HPDE6-E6E7 (cell line): ENCODE measurements at regions not wholly inside any gene's neighbourhood (a gene's known extent, or its start where the extent isn't known, plus 50 kb on each side); places are given as distances from the start of the nearest gene placed in this dataset.

Experiments used
- DNase-seq: peaks from one replicate; pipeline ENCODE4 v3.0.0; 2011; ENCODE audit warnings: missing footprints; ENCODE audit errors: extremely low spot score

DNA sequence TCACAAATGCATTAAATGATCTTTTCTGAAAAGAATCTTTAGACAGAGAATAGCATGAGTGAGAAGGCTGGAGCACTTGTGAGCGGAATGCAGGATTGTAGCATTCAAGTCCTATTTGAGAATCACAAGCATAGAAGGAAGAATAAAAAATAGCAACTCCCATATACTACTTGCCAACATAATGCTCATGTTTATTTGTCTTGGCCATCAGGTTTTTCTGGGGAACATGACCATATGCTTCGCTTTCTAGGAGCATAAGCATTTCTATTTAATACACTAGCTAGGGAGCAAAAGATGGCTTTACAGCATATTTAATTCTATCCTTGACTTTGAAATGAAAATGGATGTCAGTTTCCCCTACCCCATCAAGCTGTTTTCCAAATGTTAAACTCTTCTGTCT is 170.3 kb upstream of the MITF start:
- DNase-seq = no peak

DNA sequence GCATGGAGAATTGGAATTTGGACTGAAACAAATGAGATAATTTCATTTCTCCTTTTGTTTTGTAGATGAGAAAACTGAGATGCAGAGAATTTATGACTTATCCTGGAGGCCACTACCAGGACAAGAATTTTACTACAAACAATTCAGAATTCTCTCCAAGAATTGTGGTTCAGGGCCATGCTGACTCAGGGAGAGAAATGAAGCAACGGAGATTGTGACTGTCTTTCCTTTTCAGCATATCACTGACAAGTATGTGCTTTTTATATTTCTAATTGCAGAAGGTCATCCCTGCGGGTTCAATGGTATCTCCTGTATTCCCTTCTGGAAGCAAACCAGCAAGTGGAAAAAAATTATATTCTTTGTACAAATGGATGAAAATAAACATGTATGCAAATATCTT is 170.8 kb upstream of the MITF start:
- DNase-seq = no peak

DNA sequence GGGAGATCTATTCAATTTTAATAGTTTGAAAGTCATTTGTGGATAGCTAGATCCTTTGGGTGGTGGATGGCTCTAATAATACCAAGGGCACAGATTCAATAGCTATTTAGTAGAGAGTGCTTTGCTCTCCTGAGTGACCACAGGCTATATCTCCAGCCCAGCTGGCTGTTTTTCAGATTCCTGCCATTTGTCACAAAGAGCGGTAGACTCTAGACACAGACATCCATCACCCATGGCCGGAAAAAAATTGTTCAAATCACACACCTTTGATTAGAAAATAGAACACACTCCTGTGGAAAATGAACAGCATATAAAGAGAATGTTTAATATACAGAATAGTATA is 171.6 kb upstream of the MITF start:
- DNase-seq = no peak

DNA sequence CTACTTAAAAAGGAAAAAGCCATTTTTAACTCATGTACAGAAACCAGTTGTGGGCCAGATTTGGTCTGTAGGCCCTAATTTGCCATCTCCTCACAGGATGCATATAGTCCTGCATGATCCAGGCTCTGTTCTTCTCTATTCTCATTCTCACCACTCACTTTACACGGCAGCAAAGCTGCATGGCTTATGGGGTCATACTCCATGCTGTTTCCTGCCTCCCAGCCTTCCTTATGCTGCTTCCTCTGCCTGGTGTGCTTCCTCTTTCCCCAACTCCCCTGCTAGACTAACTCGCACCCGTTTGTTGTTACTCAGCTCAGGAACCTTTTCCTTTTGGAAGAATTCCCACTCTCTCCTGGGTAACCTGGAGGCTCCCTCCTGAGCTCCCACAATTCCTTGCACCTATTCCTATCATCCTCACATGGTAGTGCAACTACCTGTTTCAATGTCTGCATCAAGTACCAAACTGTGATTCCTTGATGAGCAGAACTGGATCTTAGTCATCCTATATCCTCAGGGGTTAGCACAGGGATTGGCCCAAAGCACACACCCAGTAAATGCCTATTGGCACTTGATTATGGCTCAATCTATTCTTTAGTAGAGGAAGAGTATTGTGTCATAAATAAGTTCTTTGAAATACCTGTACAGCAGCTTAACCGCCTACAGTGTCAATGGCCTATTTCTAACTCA is 172.1 kb upstream of the MITF start:
- no peak for DNase-seq

DNA sequence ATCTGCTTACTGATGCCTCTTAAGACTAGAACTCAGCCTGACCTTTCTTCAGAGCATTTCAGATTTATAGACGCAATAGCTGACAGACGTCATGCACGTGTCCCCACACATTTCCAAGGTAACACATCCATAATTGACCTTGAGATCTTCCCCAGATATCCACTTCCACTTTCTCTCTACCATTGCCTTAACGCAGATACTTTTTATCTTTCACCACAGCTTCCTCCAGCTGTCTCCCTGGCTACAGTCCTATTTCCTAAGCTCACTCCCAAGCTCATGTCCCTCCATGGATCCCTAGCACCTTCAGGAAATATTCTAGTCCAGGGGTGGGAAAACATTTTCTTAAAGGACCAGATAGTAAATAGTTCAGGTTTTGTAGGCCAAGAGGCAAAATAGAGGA is 173.0 kb upstream of the MITF start:
- no peak for DNase-seq

DNA sequence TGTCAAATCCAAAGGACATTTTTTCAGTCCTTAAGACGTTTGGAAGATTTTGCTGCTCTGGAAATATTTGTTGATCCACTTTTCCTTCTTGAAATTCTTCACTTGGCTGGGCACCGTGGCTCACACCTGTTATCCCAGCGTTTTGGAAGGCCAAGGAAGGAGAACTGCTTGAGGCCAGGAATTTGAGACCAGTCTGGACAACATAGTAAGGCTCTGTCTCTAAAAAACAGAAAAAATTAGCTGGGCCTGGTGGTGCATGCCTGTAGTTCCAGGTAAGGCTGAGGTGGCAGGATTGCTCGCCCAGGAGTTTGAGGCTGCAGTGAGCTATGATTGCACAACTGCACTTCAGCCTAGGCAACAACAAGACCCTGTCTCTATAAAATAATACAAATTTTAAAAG is 173.9 kb upstream of the MITF start:
- DNase-seq = no peak

DNA sequence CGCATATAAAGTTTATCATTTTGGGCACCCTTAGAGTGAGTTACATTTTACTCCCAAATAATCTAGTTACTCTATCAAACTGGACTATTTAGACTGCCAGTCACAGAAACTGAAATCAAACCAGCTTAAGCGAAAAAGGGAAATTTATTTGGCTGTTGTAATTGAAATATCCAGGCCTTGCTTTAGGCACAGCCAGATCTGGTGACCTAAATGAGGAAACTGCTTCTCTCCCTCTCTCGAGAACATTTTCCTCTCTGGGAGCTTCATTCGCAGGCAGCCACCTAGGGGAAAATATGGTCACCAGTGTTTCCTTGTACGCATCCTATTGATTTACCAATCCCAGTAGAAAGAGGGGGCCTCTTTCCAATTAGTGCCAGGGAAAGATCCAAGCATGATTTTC is 175.3 kb upstream of the MITF start:
- no peak for DNase-seq

DNA sequence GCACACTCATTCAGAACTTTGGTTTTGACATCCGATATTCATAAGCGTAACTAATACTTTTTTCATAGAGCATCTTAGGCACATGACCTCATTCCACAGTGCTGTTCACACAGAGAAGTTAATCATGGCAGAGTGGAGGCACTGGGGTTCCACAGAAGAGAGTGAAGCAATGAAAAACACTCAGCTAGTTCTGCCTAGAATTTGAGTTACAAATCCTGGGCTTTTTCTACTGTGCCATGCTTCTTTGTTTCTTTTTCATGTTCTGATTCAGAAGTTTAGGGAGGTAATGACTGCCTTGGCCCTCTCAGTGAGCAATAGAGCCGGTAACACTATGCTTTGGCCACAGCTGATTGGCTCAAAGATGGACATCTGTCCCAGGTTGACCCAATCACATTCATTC is 176.1 kb upstream of the MITF start:
- DNase-seq = no peak

DNA sequence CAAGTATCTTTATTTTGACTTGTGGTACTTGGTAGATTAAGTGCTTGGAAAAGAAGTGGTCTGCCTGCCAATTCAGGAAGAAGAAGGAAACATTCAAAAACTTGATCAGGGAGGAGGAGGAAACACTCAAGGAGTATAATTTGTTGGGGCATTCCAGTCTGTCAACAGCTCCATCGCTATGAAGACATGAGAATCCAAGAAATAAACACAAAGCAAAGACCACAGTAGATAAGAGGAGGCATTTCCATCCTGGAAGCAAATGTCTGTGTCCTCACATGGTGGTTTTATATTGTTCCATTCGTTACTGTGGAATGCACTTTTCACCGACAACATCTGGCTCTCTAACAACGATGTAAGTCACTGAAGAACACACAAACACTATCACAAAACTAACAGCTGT is 176.1 kb upstream of the FRMD4B start:
- DNase-seq = no peak

DNA sequence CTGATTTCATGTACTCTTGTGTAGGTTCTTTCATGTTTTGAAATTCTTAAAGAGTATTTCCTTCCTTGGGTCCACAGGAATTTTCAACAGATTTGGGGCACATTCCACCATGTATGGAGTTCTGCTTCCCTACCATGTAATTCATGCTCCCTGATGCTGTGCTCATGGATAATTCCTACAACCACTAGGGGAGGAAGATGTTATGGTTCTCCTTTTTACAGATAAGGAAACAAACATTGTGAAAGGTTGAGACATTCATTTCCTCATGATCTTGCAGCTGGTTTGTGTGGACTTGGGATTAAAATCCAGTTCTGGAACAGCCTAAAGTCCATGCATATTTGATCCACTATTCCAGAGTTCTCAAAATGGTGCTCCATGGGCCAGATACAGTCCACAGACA is 174.9 kb upstream of the FRMD4B start:
- DNase-seq = no peak

DNA sequence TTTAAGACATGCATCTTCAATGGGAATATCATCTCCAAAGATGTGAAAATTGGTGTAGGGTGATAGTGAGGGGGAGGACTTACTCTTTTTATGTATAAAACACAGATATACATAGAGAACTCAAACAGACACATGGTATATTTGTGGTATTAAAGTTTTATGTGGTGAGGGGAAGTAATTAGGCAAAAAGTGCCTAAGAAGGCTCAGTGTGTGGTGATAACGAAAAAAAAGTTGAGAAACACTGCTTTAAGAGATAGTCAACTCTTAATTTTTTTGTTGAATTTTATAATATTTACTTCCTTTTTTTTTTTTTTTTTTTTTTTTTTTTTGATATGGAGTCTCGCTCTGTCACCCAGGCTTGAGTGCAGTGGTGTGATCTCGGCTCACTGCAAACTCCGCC is 174.2 kb upstream of the FRMD4B start:
- no peak for DNase-seq

DNA sequence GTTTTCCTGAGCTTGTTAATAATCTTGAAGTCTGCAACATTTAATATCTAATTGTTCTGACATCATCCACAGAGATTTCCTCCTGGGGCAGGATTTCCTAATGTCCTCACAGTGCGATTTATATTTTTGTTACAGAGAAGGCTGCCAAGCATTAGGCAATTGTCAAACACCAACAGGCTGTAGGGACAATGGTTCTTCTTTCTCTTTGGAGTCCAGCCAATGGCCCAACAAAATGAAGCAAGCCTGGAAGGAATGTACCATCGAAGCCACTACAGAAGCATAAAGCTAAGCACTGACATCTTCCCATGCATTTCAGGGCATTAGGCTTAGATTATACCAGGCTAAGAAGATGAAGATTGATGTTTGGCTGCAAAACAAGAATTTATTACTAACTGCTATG is 173.0 kb upstream of the FRMD4B start:
- DNase-seq = no peak

DNA sequence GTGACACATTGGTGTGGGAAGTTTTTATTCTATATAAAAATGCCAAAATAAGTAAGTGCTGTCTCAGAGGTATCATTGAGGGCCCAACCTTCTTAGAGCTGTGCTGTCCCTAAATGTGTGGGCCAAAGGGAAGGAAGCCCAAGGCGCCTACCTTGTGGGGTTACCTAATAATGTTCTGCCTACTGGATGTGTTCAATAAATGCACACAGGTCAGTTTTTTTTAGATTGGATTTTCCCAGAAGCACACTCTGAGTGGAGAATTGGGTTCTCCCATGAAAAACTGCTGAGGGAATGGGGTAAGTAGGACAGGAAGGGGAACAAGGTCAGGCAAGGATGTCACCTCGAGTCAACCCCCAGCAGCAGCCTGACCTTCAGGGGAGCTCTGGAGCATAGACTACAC is 168.7 kb upstream of the FRMD4B start:
- no peak for DNase-seq

DNA sequence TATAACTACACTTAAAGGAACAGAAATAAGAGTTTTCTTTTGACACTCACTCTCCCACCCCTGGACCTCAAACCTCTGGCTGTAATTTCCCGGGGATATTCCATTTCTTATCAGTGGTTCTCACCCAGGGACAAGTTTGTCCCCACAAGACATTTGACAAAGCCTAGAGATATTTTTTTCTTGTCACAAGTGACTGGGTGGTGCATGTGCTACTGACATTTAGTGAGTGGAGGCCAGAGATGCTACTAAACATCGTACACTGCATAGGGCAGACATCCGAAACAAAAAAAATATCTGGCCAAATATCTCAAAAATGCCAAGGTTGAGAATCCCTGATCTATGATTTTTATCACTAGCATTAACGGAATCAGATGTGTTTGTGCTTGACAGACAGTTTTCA is 168.0 kb upstream of the FRMD4B start:
- DNase-seq = no peak

DNA sequence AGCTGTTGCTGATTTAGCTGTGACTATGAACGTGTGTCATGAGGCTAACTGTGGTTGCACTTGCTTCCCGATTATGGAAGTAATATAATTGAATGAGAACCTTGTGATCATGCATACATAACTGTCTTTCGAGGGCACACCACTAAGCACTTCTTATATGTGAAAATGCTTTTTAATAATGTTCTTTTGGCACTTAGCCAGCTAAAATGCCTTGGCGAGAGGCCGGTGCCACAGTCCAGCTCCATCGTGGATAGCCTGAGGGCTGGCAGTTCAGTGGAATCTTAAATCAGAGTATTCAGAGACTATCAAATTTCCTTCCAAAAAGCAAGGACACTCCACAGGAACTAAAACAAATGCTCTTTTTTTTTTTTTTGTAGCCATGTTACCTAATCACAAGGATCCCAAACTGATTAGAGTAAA is 161.6 kb upstream of the FRMD4B start:
- DNase-seq = no peak

DNA sequence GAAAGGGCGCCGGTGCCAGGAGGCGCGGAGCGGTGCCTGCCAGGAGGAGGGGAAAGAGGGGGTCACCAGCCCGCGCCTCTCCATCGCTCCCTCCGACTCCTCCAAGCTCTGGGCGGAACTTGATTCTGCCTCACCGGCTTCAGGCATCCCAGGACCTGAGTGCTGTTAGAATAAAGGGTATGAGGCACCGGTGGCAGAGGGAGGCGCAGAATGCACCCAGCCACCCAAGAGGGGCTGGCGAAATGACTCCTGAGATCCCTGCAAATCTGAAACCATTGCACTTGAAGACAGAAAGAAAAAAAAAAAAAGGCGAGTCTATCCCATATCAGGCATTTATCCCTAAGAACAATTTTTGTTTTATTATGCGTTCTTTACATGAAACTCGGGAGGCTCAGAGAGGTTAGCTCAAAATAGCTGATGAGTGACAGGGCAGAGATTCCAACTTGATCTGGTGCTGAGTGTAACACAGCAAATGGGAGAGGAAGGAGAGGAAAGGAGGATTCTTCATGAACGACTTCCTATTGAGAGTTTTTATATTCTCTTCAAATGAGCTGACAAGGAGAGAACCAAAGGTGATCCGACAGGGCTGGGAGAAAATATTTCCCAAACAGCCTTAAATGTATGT is 157.0 kb upstream of the FRMD4B start:
- DNase-seq = peak; percentile 1

DNA sequence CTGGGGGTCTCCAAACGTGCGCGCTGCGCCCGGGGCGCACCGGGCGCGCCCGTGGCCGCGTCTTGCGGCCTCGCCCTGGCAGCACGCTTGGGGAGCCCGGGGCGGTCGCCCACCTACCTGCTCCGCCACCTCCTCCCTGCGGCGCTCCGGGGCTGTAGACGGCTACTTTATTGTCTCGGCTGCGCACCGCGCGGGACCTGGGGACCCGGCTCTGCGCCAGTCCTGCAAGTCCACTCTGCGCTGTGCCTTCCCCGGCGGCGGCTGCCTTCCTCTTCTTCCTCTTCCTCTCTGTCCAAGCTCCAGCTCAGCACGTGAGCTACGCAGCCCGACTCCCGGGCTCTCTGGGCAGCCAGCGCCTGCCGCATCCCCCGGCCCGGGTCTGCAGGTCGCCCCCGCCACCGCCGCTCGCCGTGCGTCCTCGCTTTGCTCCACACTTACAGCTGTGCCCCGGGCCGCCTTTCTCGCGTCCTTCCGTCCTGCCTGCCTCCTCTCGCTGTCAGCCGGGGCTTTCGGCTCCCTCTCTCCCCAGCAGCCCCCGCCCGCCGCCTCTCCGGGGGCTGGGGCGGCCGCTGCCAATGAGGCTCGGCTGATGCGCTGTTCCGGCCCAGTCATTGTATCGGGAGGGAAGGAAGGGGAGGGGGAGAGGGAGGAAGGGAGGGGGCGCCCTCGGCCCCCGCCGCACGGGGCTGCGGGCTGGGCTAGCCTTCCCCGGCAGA is 156.4 kb upstream of the FRMD4B start:
- peak; percentile 1 for DNase-seq

DNA sequence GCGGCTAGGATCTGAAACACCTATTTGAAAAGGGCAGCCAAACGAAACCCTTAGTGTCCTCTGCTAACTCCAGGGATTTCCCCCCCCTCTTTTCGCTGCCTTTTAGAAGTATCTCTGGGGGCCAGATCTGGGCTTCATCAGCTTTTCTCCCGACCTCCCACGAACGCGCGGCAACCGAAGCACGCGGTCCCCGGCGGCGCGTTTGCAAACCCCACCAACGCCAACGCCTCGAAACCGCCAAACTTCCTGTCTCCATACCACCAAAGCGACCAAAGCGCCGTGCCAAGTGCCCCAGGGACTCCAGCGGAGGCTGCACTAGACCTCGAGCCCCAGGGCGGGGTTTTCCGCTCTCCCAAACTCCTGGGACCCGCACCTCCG is 155.8 kb upstream of the FRMD4B start:
- DNase-seq = peak; percentile 0

DNA sequence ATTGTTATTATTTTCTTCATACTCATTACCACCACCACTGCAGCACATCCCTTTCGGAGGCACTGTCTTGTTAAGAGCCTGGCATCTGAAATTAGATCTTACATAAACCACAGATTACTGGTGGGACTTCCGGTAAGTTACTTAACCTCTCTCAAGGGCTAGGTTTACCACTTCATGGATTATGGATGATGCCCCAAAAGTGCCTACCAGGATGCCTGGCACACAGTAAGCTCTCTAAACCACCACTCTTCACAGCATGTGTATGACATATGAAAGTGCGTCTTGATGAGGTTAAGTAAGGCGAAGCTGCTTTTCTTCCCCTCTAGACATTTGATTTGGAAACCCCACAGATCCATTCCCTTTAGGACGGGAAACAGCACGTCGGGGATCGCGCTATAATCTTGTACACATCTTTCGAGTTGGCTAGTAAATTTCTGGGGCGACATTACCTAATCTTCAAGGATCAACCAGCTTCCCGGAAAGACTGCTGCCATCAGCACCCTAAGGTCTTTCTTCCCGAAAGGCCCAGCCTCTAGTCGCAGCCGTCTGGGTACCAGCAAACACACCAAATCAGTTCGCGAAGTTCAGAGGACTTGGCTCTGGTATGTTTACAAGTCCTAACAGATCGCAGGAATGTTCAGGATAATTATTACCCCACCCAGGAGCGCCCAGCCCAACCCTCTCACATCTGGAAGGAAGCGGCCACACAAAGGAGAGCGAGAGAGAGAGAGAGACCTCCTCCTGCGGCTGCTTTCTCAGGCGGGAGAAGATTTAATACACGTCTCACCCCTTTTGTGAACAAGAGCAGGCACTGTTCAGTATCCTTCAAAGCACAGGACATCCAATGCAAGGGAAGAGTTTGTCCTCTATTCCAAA is 155.1 kb upstream of the FRMD4B start:
- DNase-seq = peak; percentile 22

DNA sequence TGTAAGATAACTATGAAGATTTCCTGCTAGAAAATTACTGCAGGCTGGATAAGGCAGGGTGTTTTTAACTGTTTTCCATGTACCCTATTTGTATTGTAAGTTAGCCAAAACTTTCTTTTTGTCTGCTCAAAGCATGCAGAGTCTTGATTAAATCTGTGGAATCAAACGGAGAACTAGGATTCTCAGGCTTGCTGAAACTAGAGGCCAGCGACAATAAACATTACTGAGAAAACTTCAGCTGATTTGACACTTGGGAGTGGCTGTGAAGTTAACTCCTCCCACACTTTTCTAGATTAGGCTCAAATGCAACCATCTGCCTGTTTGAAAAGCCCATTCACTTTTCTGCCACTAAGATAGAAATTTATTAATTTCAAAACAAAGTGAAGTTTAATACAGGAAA is 153.2 kb upstream of the FRMD4B start:
- no peak for DNase-seq

DNA sequence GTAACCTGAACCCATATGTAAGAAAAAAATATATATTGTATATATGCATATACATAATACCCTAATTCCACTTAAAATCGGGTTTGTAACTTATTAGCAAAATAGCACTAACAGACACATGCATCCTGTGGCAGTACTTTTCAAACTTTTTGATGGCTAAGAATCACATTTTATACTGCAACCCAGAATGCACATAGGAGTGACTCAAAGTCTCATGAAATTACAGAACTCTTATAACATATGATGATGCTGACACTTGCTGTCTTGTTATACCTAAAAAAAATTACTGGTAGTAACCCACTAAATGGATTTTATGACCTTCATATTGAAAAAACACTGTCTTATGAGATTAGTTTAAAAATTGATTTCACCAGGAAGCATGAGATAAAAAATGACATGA is 152.4 kb upstream of the FRMD4B start:
- DNase-seq = no peak

DNA sequence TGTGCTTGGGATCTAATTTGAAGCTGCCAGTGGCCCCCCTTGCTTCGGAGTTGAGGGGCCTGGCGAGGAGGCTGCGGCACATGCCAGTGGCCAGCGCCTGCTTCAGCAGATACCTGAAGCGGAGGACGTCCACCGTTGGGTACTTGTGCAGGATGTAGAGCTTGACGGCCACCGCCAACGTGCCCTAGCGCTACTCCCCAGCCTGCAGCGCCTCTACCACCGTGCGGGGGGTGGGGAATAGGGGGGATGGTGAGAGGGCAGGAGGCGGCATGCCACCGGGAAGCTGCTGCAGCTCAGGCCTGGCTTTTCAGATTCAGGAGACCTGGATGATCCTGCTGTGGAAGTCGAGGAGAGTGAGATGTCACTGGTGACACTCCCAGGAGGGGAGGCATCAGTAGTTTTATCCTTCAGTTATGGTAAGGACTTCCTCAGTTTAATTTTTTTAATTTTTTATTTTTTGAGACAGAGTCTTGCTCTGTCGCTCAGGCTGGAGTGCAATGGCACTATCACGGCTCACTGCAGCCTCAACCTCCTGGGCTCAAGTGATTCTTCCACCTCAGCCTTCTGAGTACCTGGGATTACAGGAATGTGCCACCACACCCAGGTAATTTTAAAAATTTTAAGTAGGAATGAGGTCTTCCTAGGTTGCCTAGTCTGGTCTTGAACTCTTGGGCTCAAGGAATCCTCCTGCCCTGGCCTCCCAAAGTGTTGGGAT is 150.6 kb upstream of the FRMD4B start:
- DNase-seq = no peak
